Bone marrow (tissue), 2 donors: ENCODE measurements at regions not wholly inside any gene's neighbourhood (a gene's known extent, or its start where the extent isn't known, plus 50 kb on each side); places are given as distances from the start of the nearest gene placed in this dataset.
"Not testable (repeated sequence)": the region's sequence is repeated elsewhere in the genome, so short reads cannot be mapped to it uniquely, and the experiment has no call there.

Source experiments
- DNase-seq, 2 donors: peaks; one replicate each; lab custom pipeline; 2025; lab: John Stamatoyannopoulos, UW

- DNase-seq: not testable (repeated sequence)
These were observed 147.4 kb downstream of the NPIPB11 start for GRCh38 chr16:29258946-29259634.

GRCh38 chr16:29257419-29258336 lies 148.8 kb downstream of the NPIPB11 start:
- DNase-seq: not testable (repeated sequence)

- no peak for DNase-seq
These were observed 150.0 kb downstream of the NPIPB11 start for GRCh38 chr16:29256501-29256981.

DNA sequence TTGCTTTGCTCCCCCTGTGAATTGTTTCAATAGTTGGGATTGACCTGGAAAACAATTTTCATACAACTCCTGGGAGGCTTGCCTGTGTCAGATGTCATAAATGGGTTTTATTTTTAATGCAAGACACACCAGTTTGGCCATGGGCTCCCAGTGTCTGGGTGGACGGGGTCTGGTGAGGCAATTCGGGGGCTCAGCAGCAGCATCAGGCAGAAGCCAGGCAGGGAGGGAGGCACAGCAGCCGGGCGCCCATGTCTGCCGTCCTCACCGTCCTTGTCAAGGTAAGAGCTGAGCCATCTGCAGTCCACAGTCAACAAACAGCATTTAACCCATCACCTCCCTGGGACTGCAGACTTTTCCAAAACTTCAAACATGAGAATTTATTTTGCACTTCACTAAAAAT lies 150.6 kb downstream of the NPIPB11 start:
- DNase-seq: not testable (repeated sequence)

DNA sequence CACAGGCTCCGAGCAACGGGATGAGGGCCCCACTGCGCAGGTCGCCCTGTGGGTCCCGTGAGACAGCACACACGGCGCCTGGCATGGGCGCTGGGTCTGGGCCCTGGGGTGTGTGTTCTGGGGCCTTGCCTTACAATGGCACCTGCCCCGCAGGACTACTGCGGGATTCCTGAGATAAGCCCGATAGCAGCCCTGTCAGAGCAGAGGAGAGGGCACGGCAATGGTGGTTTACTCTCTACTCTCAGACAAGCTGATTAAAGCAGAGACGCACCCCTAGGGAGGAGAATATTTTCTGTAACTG lies 151.1 kb downstream of the NPIPB11 start:
- not testable (repeated sequence) for DNase-seq

DNA sequence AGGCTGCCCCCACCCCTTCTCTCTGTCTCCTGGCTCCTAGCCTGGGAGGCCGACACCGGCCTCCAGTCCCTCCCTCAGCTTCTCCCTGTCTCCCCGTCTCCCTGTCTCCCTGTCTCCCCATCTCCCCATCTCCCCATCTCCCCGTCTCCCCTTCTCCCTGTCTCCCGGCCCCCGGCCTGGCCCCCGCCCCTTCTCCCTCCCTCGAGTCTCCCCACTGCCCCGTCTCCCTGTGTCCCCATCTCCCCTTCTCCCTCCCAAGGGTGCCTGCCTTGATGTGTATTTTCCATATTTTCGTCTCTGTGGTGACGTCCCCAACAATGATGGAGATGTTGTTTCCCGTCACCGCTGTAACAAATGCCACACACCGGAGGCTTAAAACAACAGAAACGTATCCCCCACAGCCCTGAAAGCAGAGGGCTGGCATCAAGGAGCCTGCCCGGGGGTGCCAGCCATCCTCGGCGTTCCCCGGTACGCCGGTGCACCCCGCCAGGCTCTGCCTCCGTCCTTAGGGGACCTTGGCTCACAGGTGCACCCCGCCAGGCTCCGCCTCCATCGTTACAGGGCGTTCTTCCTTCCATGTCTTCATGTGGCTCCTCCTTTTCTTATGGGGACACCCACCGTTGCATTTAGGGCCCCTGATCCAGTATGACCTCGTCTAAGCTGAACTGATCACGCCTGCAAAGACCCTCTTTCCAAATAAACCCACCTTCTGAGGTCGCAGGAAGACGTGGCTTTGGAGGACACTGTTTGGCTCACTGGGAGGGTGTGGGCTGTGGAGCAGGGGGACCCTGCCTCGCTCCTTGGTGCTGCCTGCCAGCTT lies 151.6 kb downstream of the NPIPB11 start:
- DNase-seq: no peak

- DNase-seq: not testable (repeated sequence)
These were observed 152.6 kb downstream of the NPIPB11 start for GRCh38 chr16:29253716-29254590.

- not testable (repeated sequence) for DNase-seq
These were observed 153.4 kb downstream of the NPIPB11 start for GRCh38 chr16:29253066-29253590.

- not testable (repeated sequence) for DNase-seq
These were observed 154.2 kb downstream of the NPIPB11 start for GRCh38 chr16:29252311-29252710.

DNA sequence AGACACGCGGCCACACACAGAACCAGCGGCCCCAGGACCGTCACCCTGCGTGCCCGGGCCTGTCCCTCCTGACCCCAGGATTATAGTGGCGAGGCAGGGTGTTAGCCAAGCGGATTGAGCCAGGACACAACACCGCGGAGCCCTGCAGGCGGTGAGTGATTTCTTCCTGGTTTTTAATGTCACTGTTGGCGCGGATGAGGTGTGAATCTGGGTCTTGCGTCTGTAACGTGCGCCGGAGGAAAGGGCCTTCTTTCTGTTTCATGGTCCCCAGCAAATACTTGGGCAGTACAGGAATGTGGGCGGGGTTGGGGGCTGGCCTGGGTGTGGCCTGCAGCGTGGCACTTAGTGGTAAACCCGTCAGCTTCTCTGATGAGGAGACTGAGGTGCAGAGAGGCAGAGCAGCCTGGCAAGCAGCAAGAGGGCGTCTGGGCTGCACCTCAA lies 154.9 kb downstream of the NPIPB11 start:
- DNase-seq: not testable (repeated sequence)

GRCh38 chr16:29250923-29251434 lies 155.5 kb downstream of the NPIPB11 start:
- DNase-seq: not testable (repeated sequence)

- DNase-seq: not testable (repeated sequence)
These were observed 156.0 kb downstream of the NPIPB11 start for GRCh38 chr16:29250469-29250868.

GRCh38 chr16:29248940-29249318 lies 157.6 kb downstream of the NPIPB11 start:
- not testable (repeated sequence) for DNase-seq

- DNase-seq: not testable (repeated sequence)
These were observed 158.1 kb downstream of the NPIPB11 start for GRCh38 chr16:29248306-29248939.

- not testable (repeated sequence) for DNase-seq
These were observed 160.4 kb downstream of the NPIPB11 start for GRCh38 chr16:29246091-29246490.

DNA sequence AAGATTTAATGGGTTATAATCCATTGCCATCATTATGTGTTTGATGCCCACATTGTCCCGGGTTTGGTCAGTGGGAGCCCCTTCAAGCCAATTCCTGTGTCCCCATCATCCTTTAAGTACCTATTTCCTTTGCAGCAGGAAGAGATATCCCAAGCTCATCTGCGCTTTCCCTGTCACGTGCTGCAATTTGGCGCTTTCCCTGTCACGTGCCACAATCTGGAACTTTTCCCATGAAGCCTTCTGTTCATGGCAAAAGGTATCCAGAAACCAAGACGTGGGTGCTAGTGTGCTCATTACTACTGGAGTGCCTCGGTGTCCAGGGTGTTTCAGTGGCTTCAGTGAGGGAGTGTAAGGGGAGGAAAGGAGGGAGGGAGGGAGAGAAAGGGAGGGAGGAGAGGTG lies 168.5 kb downstream of the NPIPB11 start:
- no peak for DNase-seq

GRCh38 chr16:29237495-29237894 lies 169.0 kb downstream of the NPIPB11 start:
- DNase-seq: not testable (repeated sequence)

GRCh38 chr16:29237023-29237422 lies 169.5 kb downstream of the NPIPB11 start:
- not testable (repeated sequence) for DNase-seq

DNA sequence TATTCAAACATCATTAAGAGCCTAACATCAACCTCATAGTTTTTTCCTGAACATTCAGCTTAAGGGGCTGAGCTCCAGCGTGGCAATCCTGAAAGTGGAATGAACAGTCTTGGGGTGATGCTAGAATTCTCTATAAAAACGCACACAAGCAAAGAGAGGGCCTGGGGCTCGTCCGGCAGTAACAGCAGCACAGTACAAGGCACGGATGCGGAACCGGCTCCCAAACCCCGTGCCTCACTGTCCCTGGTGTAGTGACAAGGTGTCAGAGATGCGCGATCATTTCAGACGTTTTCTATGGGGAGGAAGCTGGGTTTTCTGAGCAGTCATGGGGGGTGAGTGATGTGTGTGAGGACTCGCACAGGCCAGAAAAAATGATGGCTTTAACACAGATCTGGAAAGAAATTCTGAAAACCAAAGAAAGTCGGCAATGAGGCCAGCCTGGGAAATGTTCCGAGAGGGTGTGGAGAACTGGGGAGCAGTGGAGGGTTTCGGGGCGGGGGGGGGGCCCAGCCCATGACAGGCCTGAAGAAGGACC lies 170.6 kb downstream of the NPIPB11 start:
- DNase-seq: not testable (repeated sequence)
